ENCODE measurements at regions not wholly inside any gene's neighbourhood (a gene's known extent, or its start where the extent isn't known, plus 50 kb on each side); places are given as distances from the start of the nearest gene placed in this dataset.

DNA sequence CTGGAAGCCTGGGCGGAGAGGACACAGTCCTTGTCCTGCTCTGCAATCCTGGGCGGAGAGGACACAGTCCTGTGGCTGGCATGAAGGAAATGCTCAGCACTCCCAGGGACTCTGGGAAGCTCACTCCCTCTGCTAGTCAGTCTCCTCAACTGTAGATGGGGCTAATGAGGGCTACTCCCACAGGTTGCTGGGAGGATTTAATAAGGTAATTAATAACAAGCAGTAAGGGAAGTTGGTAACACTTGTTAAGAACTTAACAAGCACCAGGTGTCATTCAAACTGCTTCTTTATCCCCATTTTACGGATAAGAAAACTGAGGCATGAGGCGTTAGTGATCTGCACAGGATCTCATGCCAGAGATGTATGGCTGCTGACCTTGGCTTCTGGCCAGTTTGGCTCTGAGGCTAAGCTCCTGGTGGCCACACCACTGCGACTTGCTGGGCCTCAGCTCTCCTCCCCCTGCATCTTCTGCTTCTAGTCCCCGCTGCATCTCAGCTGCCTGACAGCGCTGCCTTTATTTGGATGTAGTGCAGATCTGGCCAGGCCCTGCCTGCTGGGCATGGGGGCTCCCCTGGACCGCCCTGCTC is 54.1 kb upstream of the BEGAIN start:
- intact Hi-C loops (cut with DNase I): no loop called here
- Histone ChIP-seq H3K27me3 (ENCODE audit: control insufficient read depth, insufficient read depth, low read length) (no peaks in the 10 kb centered on the region), H3K4me3 (ENCODE audit: low read length in 3 of 3) (no peak overlapping the region), H3K4me1 (ENCODE audit: control insufficient read depth in 2 of 3, insufficient read depth in 2 of 3, low read depth in 1 of 3, low read length in 3 of 3) (peaks cover 0 to 10% (median 3%) of the 10 kb centered on the region in 3 donors), H3K9me3 (ENCODE audit: control insufficient read depth in 2 of 3, insufficient read depth in 1 of 3, low read length in 3 of 3) (no peaks in the 10 kb centered on the region), H3K36me3 (ENCODE audit: control insufficient read depth in 2 of 3, insufficient read depth in 3 of 3, low read length in 3 of 3) (no peaks in the 10 kb centered on the region), H3K9ac (ENCODE audit: low read length in 3 of 3) (no peak overlapping the region), H3K27ac (ENCODE audit: low read depth in 2 of 2, low read length in 2 of 2) (peak overlapping the region in 1 of 2 donors; percentile 22)
- TF ChIP-seq, protein P1, sequence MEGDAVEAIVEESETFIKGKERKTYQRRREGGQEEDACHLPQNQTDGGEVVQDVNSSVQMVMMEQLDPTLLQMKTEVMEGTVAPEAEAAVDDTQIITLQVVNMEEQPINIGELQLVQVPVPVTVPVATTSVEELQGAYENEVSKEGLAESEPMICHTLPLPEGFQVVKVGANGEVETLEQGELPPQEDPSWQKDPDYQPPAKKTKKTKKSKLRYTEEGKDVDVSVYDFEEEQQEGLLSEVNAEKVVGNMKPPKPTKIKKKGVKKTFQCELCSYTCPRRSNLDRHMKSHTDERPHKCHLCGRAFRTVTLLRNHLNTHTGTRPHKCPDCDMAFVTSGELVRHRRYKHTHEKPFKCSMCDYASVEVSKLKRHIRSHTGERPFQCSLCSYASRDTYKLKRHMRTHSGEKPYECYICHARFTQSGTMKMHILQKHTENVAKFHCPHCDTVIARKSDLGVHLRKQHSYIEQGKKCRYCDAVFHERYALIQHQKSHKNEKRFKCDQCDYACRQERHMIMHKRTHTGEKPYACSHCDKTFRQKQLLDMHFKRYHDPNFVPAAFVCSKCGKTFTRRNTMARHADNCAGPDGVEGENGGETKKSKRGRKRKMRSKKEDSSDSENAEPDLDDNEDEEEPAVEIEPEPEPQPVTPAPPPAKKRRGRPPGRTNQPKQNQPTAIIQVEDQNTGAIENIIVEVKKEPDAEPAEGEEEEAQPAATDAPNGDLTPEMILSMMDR (IDR thresholded peaks at IDR 0.05; ENCODE audit: borderline replicate concordance, extremely low read depth, insufficient read depth): no peak
- no peak for DNase-seq
- FAIRE-seq: no peak

DNA sequence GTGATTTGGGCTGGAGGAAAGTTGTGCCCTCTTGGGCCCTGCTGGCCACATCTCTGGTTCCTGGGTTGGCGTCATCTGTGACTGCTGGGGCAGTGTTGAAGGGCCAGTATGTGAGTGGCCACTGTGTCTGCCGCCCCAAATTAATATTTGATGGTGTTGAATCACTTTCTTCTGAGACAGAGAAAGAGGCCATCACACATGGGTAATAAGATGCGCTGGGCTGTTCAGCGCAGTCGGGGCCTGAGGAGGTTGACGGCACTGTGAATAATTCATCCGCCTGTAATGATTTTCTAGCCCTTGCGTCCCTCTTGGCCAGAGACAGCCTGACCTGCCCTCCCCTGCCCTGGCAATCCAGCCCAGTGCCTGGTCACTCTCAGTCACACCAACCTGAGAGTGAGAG is 56.2 kb upstream of the BEGAIN start:
- peaks cover 0 to 10% (median 3%) of the 10 kb centered on the region in 3 donors for H3K4me1 ChIP-seq (ENCODE audit: control insufficient read depth in 2 of 3, insufficient read depth in 2 of 3, low read depth in 1 of 3, low read length in 3 of 3)
- no peak for DNase-seq
- intact Hi-C loops (cut with DNase I): no loop called here
- no peaks in the 10 kb centered on the region for H3K27me3 ChIP-seq (ENCODE audit: control insufficient read depth, insufficient read depth, low read length)
- H3K9me3 ChIP-seq (ENCODE audit: control insufficient read depth in 2 of 3, insufficient read depth in 1 of 3, low read length in 3 of 3): no peaks in the 10 kb centered on the region
- no peak overlapping the region for H3K4me3 ChIP-seq (ENCODE audit: low read length in 3 of 3)
- TF ChIP-seq, protein P1 (IDR thresholded peaks at IDR 0.05; ENCODE audit: borderline replicate concordance, extremely low read depth, insufficient read depth): no peak
- H3K9ac ChIP-seq (ENCODE audit: low read length in 3 of 3): no peak overlapping the region
- no peaks in the 10 kb centered on the region for H3K36me3 ChIP-seq (ENCODE audit: control insufficient read depth in 2 of 3, insufficient read depth in 3 of 3, low read length in 3 of 3)
- H3K27ac ChIP-seq (ENCODE audit: low read depth in 2 of 2, low read length in 2 of 2): no peak overlapping the region
- FAIRE-seq: no peak

DNA sequence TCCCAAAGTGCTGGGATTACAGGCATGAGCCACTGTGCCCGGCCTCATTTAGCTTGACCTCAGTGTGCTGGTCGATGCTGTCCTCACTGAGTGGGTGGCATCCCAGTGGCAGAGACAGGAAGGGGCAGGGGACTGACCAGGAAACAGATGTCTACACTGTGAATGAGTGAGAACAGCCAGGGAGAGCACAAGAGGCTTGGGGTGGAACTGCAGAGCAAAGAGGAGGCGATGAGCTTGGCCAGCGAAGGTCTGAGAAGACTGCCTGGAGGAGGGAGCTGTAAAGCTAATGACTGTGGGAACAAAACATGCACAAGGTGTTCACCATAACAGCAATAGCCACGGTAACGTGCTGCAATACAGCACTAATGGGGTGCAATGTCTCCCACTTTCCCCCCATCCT is 57.2 kb upstream of the BEGAIN start:
- no peaks in the 10 kb centered on the region for H3K9me3 ChIP-seq (ENCODE audit: control insufficient read depth in 2 of 3, insufficient read depth in 1 of 3, low read length in 3 of 3)
- H3K36me3 ChIP-seq (ENCODE audit: control insufficient read depth in 2 of 3, insufficient read depth in 3 of 3, low read length in 3 of 3): no peaks in the 10 kb centered on the region
- no peak overlapping the region for H3K27ac ChIP-seq (ENCODE audit: low read depth in 2 of 2, low read length in 2 of 2)
- FAIRE-seq (no peak), DNase-seq (no peak)
- peaks cover 0 to 10% (median 3%) of the 10 kb centered on the region in 3 donors for H3K4me1 ChIP-seq (ENCODE audit: control insufficient read depth in 2 of 3, insufficient read depth in 2 of 3, low read depth in 1 of 3, low read length in 3 of 3)
- H3K4me3 ChIP-seq (ENCODE audit: low read length in 3 of 3): no peak overlapping the region
- no peaks in the 10 kb centered on the region for H3K27me3 ChIP-seq (ENCODE audit: control insufficient read depth, insufficient read depth, low read length)
- intact Hi-C loops (cut with DNase I): no loop called here
- TF ChIP-seq, protein P1 (IDR thresholded peaks at IDR 0.05; ENCODE audit: borderline replicate concordance, extremely low read depth, insufficient read depth): no peak
- no peak overlapping the region for H3K9ac ChIP-seq (ENCODE audit: low read length in 3 of 3)

DNA sequence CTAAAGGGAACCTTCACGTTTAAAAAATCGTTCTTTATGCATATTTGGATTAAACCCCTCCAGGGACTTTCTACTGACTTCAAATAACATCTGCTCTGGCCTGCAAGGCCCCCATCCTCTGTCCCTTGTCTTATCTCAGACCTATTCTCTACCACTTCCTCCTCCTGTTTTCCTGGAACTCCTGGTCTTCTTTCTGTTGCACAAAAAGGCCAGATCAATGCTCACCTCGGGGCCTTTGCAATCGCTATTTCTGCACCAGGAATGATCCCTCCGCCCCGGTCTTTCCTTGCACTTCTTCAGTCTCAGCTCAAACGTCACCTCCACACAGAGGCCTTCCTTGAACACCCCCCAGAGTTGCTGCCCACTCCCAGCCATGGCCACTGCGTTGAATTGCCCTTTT is 57.6 kb upstream of the BEGAIN start:
- H3K27me3 ChIP-seq (ENCODE audit: control insufficient read depth, insufficient read depth, low read length): no peaks in the 10 kb centered on the region
- FAIRE-seq (no peak), DNase-seq (no peak)
- TF ChIP-seq, protein P1 (IDR thresholded peaks at IDR 0.05; ENCODE audit: borderline replicate concordance, extremely low read depth, insufficient read depth): no peak
- peaks cover 0 to 10% (median 3%) of the 10 kb centered on the region in 3 donors for H3K4me1 ChIP-seq (ENCODE audit: control insufficient read depth in 2 of 3, insufficient read depth in 2 of 3, low read depth in 1 of 3, low read length in 3 of 3)
- H3K27ac ChIP-seq (ENCODE audit: low read depth in 2 of 2, low read length in 2 of 2): no peak overlapping the region
- no peak overlapping the region for H3K9ac ChIP-seq (ENCODE audit: low read length in 3 of 3)
- no peaks in the 10 kb centered on the region for H3K9me3 ChIP-seq (ENCODE audit: control insufficient read depth in 2 of 3, insufficient read depth in 1 of 3, low read length in 3 of 3)
- no peak overlapping the region for H3K4me3 ChIP-seq (ENCODE audit: low read length in 3 of 3)
- intact Hi-C loops (cut with DNase I): loop anchor here (5.0 kb wide), 1 partner anchor 262 kb away; no protein-coding TSS in a partner anchor
- H3K36me3 ChIP-seq (ENCODE audit: control insufficient read depth in 2 of 3, insufficient read depth in 3 of 3, low read length in 3 of 3): no peaks in the 10 kb centered on the region

All from kidney (tissue), 13 donors.